Spinal cord (tissue), 1 donor: ENCODE measurements at regions not wholly inside any gene's neighbourhood (a gene's known extent, or its start where the extent isn't known, plus 50 kb on each side); places are given as distances from the start of the nearest gene placed in this dataset. TPM values are rescaled to one million over a fixed set of nuclear protein-coding genes. Genes with fewer than 3 reads are reported as not detected.

Experiments used
- small RNA-seq: library from RNA; depleted of rRNA; stranded (forward); fragments of <200 nt; gene quantifications from one replicate; pipeline ENCODE3, GENCODE V24; 2014; ENCODE audit warnings: low replicate concordance

Small RNA genes in the stretch of these regions (small RNA-seq; reads per million reads assigned to genes)
- not detected for gene RNU6-413P
